T-helper 2 cell treated with Interferon-gamma antibody and Interleukin-4, amounts not matched to agents 5 μg/mL and 100 μg/mL, for 36 hours (primary cell): ENCODE measurements at regions not wholly inside any gene's neighbourhood (a gene's known extent, or its start where the extent isn't known, plus 50 kb on each side); places are given as distances from the start of the nearest gene placed in this dataset.
"Not testable (repeated sequence)": the region's sequence is repeated elsewhere in the genome, so short reads cannot be mapped to it uniquely, and the experiment has no call there.

ENCODE experiments used
- DNase-seq: peaks from one replicate; pipeline ENCODE4 v3.0.0; 2021; ENCODE audit warnings: low spot score
- H3K27ac Mint-ChIP-seq: one replicate; pipeline ENCODE4 v1.8.0; 2021; ENCODE audit warnings: mild to moderate bottlenecking, mixed read lengths
- H3K27me3 Mint-ChIP-seq: one replicate; pipeline ENCODE4 v1.8.0; 2021; ENCODE audit warnings: low read depth, mixed read lengths
- H3K36me3 Mint-ChIP-seq: one replicate; pipeline ENCODE4 v1.8.0; 2021; ENCODE audit warnings: low read depth, mixed read lengths
- H3K4me1 Mint-ChIP-seq: one replicate; pipeline ENCODE4 v1.8.0; 2021; ENCODE audit warnings: low read depth, mixed read lengths
- H3K4me3 Mint-ChIP-seq: one replicate; pipeline ENCODE4 v1.8.0; 2022; ENCODE audit warnings: mild to moderate bottlenecking, moderate library complexity, mixed read lengths
- H3K9me3 Mint-ChIP-seq: one replicate; pipeline ENCODE4 v1.8.0; 2021; ENCODE audit warnings: mixed read lengths

DNA sequence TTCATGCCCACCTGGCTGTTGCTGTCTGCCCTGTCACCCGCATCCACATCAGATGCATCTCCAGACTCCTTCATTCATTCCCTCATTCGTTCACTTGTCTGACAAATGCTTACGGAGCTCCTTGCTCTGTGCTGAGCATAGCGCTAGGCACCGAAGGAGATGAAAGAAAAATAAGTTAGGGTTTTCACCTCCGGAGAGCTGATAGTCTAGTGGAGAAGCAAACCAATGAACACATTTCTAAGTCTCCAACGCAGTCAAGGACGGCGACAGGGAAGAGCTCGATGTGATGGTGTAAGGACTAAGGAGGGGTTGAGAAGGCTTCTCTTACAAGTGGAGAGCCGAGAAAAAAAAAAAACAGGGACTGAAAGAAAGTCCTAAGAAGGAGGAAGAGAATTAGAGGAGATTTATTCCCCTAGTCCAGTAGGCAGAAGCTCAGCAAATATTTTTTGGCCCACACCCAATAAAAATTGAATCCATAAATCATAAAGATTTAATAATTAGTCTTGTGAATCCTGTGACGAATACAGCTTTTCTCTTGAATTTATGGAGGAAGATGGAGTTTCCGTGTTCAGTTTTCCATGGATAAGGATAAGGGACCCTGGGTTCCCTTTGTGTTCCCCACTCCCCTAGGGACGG is 127.2 kb upstream of the DLG1 start:
- H3K9me3 Mint-ChIP-seq: no peaks in the 10 kb centered on the region
- DNase-seq: no peak
- H3K27me3 Mint-ChIP-seq: no peaks in the 10 kb centered on the region
- H3K27ac Mint-ChIP-seq: no peak overlapping the region
- peaks cover 26% of the 10 kb centered on the region for H3K4me1 Mint-ChIP-seq
- H3K4me3 Mint-ChIP-seq: no peak overlapping the region
- no peaks in the 10 kb centered on the region for H3K36me3 Mint-ChIP-seq

DNA sequence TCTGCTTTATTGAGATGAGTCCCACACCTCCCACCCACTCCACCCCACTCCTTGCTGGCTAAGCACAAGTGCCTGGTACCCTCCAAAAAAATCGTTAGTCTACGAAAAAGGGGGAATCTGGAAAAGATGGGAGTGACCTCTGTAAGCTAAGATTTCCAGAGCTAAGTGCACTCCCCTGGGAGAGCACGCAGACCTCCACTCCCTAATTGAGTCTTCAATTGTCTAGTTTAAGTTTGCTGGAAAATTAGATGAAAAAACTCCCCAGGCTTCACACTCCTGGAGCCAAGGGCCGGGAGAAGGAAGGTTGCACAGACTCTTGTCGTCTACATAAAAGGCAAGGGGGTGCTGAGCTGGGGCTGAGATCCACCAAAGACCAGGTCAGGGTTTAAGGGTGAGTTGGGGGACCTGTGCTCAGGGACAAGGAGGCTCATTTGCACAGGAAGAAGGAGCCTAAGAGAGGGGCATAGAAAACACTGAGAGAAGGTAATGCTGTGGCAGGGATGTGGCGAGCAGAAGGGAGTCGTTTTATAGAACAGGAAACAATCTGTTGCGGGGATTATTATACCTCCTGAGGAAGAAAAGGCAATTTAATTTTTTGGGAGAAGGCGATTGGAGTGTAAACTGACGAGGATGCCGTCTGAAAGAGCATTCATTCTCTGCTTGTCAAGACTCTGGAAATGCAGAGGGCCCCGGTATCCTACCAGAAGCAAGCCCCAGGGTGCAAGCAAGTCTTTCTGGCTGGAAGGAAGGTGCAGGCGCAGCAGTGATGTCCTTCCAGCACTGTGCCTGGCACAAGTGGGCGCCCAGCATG is 126.5 kb upstream of the DLG1 start:
- no peak overlapping the region for H3K4me3 Mint-ChIP-seq
- H3K27me3 Mint-ChIP-seq: no peaks in the 10 kb centered on the region
- H3K27ac Mint-ChIP-seq: peak overlapping the region; percentile 2
- no peak for DNase-seq
- H3K4me1 Mint-ChIP-seq: peaks cover 22% of the 10 kb centered on the region
- H3K9me3 Mint-ChIP-seq: no peaks in the 10 kb centered on the region
- no peaks in the 10 kb centered on the region for H3K36me3 Mint-ChIP-seq

DNA sequence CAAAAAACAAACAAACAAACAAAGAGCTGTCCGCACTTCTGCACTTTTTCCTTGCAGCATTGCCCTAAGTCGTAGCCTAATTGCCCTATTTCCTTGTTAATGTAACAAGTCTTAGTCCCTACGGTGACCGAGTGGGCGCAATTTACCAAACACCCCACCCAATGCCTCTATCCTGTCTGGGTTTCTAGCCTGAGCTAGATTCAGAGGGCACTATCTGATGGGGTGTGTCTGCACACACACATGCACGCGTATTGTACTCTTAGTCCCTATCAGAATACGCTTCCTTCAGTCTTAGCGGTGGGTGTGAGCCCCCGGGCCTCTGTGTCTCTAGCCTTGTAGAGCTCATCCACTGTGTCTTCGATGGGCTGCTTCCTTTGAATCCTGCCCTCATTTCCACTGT is 125.9 kb upstream of the DLG1 start:
- no peak overlapping the region for H3K27ac Mint-ChIP-seq
- peaks cover 19% of the 10 kb centered on the region for H3K4me1 Mint-ChIP-seq
- no peaks in the 10 kb centered on the region for H3K9me3 Mint-ChIP-seq
- H3K4me3 Mint-ChIP-seq: no peak overlapping the region
- no peak for DNase-seq
- no peaks in the 10 kb centered on the region for H3K36me3 Mint-ChIP-seq
- H3K27me3 Mint-ChIP-seq: no peaks in the 10 kb centered on the region

DNA sequence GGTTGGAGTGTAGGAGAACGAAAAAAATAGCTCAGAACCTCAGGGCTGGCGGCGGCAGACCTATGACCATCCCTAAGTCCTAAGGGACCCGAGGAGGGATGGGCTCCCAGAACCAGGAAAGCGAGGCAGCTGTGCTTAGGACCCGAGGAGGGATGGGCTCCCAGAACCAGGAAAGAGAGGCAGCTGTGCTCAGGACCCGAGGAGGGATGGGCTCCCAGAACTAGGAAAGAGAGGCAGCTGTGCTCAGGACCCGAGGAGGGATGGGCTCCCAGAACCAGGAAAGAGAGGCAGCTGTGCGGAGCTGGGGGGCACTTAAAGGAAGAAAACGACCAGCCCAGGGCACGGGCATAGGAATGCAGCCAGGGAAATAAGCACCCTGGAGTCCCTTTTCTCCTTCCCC is 125.0 kb upstream of the DLG1 start:
- Mint-ChIP-seq H3K9me3 (no peaks in the 10 kb centered on the region), H3K27ac (no peak overlapping the region), H3K27me3 (no peaks in the 10 kb centered on the region), H3K4me3 (no peak overlapping the region), H3K4me1 (peaks cover 10% of the 10 kb centered on the region), H3K36me3 (no peaks in the 10 kb centered on the region)
- DNase-seq: no peak

DNA sequence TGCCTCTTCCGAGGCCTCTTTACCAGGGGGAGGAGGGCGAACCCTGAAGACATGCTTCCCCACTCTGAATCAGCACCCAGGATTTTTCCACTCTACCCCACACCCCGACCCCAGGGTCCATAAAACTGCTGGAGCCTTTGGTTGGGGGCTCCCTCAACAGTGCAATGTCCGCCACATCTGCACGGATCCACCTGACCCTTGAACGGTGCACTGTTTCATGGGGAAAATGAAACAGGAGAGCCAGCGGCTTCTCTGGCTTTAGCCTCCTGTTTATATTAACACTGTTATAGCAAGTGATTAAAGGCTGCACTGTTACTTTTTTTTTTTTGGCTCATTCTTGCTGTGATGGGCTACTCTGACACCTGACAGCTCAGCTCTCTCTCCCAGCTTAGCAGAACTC is 124.1 kb upstream of the DLG1 start:
- Mint-ChIP-seq H3K36me3 (no peaks in the 10 kb centered on the region), H3K27ac (no peak overlapping the region), H3K27me3 (peaks cover under 1% of the 10 kb centered on the region), H3K4me3 (no peak overlapping the region), H3K4me1 (peaks cover 3% of the 10 kb centered on the region), H3K9me3 (no peaks in the 10 kb centered on the region)
- no peak for DNase-seq

DNA sequence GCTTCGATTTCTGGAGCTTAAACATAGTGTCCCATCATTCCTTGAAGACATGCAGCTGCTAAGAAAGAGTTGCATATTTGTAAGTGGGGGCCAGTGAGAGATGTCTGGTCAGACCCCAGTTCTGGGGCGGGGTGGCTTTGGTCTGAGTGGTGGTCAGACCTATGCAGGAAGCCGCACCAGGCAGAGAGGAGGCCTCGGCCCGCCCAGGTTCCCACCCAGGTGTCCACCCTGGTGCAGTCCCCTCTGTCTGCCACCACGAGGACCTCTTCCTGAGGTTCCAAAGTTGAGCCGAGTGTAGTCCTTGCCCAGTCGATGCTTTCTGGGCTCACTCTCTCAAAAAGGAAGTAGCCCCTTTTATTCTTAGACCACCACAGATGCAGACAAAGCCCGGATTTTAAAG is 122.6 kb upstream of the DLG1 start:
- Mint-ChIP-seq H3K9me3 (no peaks in the 10 kb centered on the region), H3K36me3 (no peaks in the 10 kb centered on the region), H3K27ac (no peak overlapping the region), H3K4me1 (peaks cover 3% of the 10 kb centered on the region), H3K27me3 (peaks cover 2% of the 10 kb centered on the region), H3K4me3 (no peak overlapping the region)
- no peak for DNase-seq

DNA sequence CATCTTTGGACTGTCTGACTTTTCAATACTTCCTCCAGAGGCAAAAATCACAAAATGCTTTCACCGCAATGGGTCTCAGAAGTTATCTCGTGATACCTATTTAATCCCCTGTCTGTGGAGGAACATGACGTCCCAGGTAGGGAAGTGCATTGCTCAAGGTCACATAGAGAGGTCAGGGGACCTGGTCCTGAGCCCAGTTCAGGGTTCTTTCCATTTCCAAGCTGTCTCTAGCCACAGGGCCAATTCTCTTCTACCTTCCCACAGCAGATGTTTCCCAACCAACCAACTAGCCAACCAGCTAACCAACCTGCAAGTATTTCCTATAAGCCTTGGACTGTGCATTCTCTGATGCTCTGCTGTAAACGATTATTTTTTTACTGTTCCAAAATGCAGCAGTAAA is 122.2 kb upstream of the DLG1 start:
- Mint-ChIP-seq H3K4me3 (no peak overlapping the region), H3K27me3 (peaks cover 2% of the 10 kb centered on the region), H3K27ac (no peak overlapping the region), H3K36me3 (no peaks in the 10 kb centered on the region), H3K4me1 (peaks cover 3% of the 10 kb centered on the region), H3K9me3 (no peaks in the 10 kb centered on the region)
- DNase-seq: no peak

DNA sequence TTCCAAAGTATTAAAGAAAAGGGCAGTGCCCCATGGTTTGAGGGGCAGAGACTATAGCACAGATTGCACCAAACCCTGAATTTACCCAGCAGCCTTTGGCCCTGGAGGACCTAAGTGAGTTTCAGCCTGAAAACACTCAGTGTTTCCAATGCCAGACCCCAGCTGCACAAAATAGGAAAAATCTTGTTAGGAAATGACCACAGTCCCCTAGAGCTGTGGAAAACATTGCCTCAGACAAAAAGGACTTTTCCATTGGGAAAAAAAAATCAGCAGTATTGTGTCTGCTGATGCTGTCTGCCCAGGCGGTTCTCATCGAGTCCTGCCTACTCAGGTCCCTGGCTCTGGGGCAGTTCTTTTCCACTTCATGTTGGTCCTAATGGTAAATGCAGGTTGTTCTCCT is 121.7 kb upstream of the DLG1 start:
- Mint-ChIP-seq H3K27me3 (peaks cover 2% of the 10 kb centered on the region), H3K36me3 (no peaks in the 10 kb centered on the region), H3K27ac (no peak overlapping the region), H3K4me1 (peaks cover 3% of the 10 kb centered on the region), H3K9me3 (no peaks in the 10 kb centered on the region), H3K4me3 (no peak overlapping the region)
- no peak for DNase-seq

DNA sequence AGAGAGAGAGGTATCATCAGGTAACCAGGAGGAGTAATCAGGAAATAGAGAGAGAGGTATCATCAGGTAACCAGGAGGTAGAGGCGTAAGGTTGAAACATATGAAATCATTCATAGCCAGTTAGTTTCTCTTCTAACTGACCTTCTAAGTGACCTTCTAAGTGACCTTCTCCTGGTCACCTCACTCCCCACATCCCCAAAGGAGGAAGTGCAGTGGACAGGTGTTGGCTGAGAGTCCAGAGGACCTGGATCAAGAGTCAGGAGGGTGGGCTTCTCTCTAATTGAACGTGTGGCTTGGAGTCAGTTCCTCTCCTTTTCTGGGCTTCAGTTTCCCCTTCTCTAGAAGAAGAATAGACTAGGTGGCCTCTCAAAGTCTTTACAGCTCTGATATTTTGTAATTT is 121.3 kb upstream of the DLG1 start:
- peaks cover 2% of the 10 kb centered on the region for H3K27me3 Mint-ChIP-seq
- H3K36me3 Mint-ChIP-seq: no peaks in the 10 kb centered on the region
- no peak overlapping the region for H3K4me3 Mint-ChIP-seq
- H3K9me3 Mint-ChIP-seq: no peaks in the 10 kb centered on the region
- H3K27ac Mint-ChIP-seq: no peak overlapping the region
- no peaks in the 10 kb centered on the region for H3K4me1 Mint-ChIP-seq
- DNase-seq: no peak

DNA sequence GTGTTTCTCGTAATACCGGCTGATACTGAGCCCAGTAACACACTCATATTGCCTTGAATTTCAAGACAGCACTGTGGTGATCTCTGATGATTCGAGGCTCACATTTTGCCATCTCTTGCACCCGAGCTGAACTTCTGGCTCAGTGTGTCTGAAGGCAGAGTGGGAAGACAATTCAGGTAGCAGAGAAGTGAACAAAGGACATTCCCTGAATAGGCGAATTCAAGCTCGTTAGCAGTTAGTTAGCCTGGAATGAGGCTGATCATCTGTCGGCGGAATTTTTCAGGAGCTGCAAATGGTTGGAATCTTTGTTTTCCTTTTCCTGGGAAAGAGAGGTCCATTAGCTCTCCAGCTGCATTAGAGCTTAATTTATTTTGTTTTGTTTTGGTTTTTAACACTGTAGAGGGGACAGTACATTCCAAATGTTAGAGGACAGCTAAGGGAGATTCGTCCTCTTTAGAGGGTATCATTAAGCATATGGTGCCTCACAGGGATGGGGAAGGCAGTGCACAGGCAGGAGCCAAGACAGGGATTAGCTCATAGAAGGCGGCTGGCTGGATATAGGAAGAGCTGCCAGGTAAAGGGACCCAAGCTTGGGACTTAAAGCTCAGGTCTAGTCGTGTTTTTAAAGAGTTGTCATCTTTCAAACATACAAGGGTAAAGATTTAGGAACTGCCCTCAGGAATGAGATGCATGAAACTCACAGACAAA is 119.7 kb upstream of the DLG1 start:
- Mint-ChIP-seq H3K27ac (no peak overlapping the region), H3K4me1 (no peaks in the 10 kb centered on the region), H3K27me3 (peaks cover 2% of the 10 kb centered on the region), H3K4me3 (no peak overlapping the region), H3K36me3 (no peaks in the 10 kb centered on the region), H3K9me3 (no peaks in the 10 kb centered on the region)
- DNase-seq: no peak

DNA sequence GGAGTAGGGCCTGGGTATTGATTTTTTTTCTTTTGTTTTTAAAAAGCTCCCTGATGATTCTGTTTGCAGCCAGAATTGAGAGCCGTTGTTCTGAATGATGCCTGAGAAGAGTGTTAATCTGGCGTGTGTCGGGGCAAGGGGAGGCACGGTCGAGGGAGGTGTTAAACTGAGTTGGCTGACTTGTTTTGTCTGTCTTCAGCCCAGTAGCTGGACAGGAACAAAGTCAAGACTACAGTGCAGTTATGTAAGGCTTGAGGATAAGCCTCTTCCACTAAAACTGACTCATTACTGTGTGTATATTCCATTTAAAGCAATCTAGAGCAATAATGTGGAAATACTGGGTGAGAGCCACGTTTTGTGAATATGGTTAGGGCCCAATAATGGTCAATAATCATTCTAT is 119.0 kb upstream of the DLG1 start:
- H3K4me3 Mint-ChIP-seq: no peak overlapping the region
- DNase-seq: no peak
- no peaks in the 10 kb centered on the region for H3K36me3 Mint-ChIP-seq
- no peaks in the 10 kb centered on the region for H3K4me1 Mint-ChIP-seq
- peaks cover 6% of the 10 kb centered on the region for H3K27me3 Mint-ChIP-seq
- no peak overlapping the region for H3K27ac Mint-ChIP-seq
- H3K9me3 Mint-ChIP-seq: no peaks in the 10 kb centered on the region

DNA sequence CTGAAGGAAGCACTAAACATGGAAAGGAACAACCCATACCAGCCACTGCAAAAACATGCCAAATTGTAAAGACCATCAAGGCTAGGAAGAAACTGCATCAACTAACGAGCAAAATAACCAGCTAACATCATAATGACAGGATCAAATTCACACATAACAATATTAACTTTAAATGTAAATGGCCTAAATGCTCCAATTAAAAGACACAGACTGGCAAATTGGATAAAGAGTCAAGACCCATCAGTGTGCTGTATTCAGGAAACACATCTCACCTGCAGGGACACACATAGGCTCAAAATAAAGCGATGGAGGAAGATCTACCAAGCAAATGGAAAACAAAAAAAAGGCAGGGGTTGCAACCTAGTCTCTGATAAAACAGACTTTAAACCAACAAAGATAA is 113.5 kb upstream of the DLG1 start:
- not testable (repeated sequence) for H3K36me3 Mint-ChIP-seq, H3K4me1 Mint-ChIP-seq, H3K4me3 Mint-ChIP-seq, DNase-seq, H3K9me3 Mint-ChIP-seq, H3K27me3 Mint-ChIP-seq, H3K27ac Mint-ChIP-seq

DNA sequence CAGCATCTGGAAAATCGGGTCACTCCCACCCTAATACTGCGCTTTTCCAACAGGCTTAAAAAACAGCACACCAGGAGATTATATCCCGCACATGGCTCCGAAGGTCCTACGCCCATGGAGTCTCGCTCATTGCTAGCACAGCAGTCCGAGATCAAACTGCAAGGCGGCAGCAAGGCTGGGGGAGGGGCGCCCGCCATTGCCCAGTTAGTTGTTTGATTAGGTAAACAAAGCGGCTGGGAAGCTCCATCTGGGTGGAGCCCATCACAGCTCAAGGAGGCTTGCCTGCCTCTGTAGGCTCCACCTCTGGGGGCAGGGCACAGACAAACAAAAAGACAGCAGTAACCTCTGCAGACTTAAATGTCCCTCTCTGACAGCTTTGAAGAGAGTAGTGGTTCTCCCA is 111.8 kb upstream of the DLG1 start:
- not testable (repeated sequence) for H3K27me3 Mint-ChIP-seq, H3K4me1 Mint-ChIP-seq, H3K9me3 Mint-ChIP-seq, H3K4me3 Mint-ChIP-seq, DNase-seq, H3K27ac Mint-ChIP-seq, H3K36me3 Mint-ChIP-seq

DNA sequence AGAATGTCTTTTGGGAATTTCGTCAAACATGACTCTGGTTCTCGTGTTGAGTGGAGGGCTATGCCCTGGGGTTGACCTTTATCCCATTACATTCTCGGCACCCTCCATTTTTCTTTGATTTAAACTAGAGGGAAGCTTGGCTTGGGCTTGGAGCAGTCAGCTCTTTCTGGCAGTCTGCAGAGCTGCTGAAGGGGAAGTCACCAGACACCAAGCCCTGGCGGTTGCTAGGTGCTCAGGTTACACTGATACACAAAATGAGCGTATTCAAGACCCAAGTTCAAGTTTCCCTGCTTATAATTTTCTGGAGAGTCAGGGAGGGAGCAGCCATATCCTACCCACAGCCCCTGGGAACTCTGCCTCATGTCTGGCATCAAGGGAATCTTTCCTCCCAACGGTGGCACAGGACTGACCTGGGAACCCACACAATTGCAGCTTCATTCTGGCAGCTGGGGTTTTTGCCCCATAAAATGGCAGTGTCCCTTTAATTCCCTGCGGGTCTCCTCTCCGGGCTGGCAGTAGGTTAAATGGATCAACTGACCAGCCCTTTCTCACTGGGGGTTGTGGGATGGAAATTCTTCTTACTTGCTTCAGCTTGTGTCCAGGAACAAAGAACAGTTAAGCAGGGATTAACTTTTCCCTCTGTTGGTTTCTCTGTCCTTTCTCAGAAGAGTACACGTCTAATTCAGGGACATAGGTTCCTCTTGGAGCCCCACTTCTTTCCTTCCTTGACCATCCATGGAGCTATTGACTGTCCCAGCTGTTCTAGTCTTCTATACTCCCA is 110.0 kb upstream of the DLG1 start:
- H3K36me3 Mint-ChIP-seq: no peaks in the 10 kb centered on the region
- no peak overlapping the region for H3K4me3 Mint-ChIP-seq
- H3K27me3 Mint-ChIP-seq: peaks cover 11% of the 10 kb centered on the region
- no peak for DNase-seq
- no peaks in the 10 kb centered on the region for H3K4me1 Mint-ChIP-seq
- H3K27ac Mint-ChIP-seq: no peak overlapping the region
- no peaks in the 10 kb centered on the region for H3K9me3 Mint-ChIP-seq
